Caco-2 (cell line): ENCODE measurements at regions not wholly inside any gene's neighbourhood (a gene's known extent, or its start where the extent isn't known, plus 50 kb on each side); places are given as distances from the start of the nearest gene placed in this dataset.

Source experiments
- BruUV-seq: library from RNA; stranded (reverse); fragments of 400-500 nt; replicated peaks from 2 replicates; lab custom pipeline; 2021; lab: Mats Ljungman, UMichigan
- CTCF ChIA-PET: fragments of 300-600 bp; sonication (Branson Sonifier 250); formaldehyde crosslinking; loops from one replicate; lab custom pipeline; 2022; ENCODE audit warnings: antibody characterized with exemption; lab: Charles Lee
- POLR2A ChIA-PET: fragments of 300-600 bp; sonication (Branson Sonifier 250); formaldehyde crosslinking; loops from one replicate; lab custom pipeline; 2022; ENCODE audit warnings: antibody characterized with exemption; lab: Charles Lee
- DNase-seq, 2 experiments: peaks; one replicate each; pipeline versions ENCODE4 v3.0.0 to v3.0.0-alpha.2; 2020 to 2022
- H3K27me3 ChIP-seq: replicated peaks from 2 replicates; pipeline ENCODE4 v1.6.0; 2011; ENCODE audit warnings: low read length; ENCODE audit not compliant: control insufficient read depth, insufficient read depth
- H3K36me3 ChIP-seq: 2 replicates; pipeline ENCODE4 v1.5.1; 2011; ENCODE audit warnings: low read length; ENCODE audit not compliant: control insufficient read depth, insufficient read depth
- H3K4me1 ChIP-seq: fragments of 250-450 bp; sonication (Bioruptor Pico); 2 replicates; pipeline ENCODE4 v1.5.1; 2020; ENCODE audit warnings: mild to moderate bottlenecking
- H3K4me3 ChIP-seq: 2 replicates; pipeline ENCODE4 v1.5.1; 2011; ENCODE audit warnings: low read depth, mild to moderate bottlenecking, control low read depth, low read length
- H3K9me3 ChIP-seq: fragments of 250-450 bp; sonication (Bioruptor Pico); 2 replicates; pipeline ENCODE4 v1.5.1; 2020; ENCODE audit warnings: mild to moderate bottlenecking, moderate library complexity
- H3K27ac Mint-ChIP-seq: one replicate; pipeline ENCODE4 v1.8.0; 2022; ENCODE audit warnings: mixed read lengths; ENCODE audit not compliant: unreplicated experiment
- H3K27me3 Mint-ChIP-seq: one replicate; pipeline ENCODE4 v1.8.0; 2022; ENCODE audit warnings: mixed read lengths; ENCODE audit not compliant: insufficient read depth, unreplicated experiment
- H3K36me3 Mint-ChIP-seq: one replicate; pipeline ENCODE4 v1.8.0; 2022; ENCODE audit warnings: mild to moderate bottlenecking, mixed read lengths; ENCODE audit not compliant: insufficient read depth, unreplicated experiment
- H3K4me1 Mint-ChIP-seq: one replicate; pipeline ENCODE4 v1.8.0; 2022; ENCODE audit warnings: low read depth, mixed read lengths; ENCODE audit not compliant: unreplicated experiment
- H3K4me3 Mint-ChIP-seq: one replicate; pipeline ENCODE4 v1.8.0; 2022; ENCODE audit warnings: mild to moderate bottlenecking, moderate library complexity, mixed read lengths; ENCODE audit not compliant: unreplicated experiment
- H3K9me3 Mint-ChIP-seq: one replicate; pipeline ENCODE4 v1.8.0; 2022; ENCODE audit warnings: mixed read lengths; ENCODE audit not compliant: unreplicated experiment
- intact Hi-C: fragments of 100-400 bp; cut with micrococcal nuclease; formaldehyde crosslinking; loops from one replicate; pipeline ENCODE4 v1.10.0; 2022; ENCODE audit not compliant: unreplicated experiment
- TF ChIP-seq, protein P1 (sequence below), 2 experiments: fragments of 200-600 bp in 1 of 2; IDR thresholded peaks; 1 replicate in 1 of 2; 2 replicates in 1 of 2; pipeline versions ENCODE4 v1.5.1 to v1.8.0; 2011 to 2022; ENCODE audit warnings: antibody characterized with exemption in 1 of 2, control low read depth in 1 of 2, inconsistent platforms in 1 of 2, low read depth in 1 of 2, low read length in 1 of 2, mild to moderate bottlenecking in 1 of 2, moderate library complexity in 1 of 2; ENCODE audit not compliant: insufficient read depth in 1 of 2, severe bottlenecking in 1 of 2, unreplicated experiment in 1 of 2

DNA sequence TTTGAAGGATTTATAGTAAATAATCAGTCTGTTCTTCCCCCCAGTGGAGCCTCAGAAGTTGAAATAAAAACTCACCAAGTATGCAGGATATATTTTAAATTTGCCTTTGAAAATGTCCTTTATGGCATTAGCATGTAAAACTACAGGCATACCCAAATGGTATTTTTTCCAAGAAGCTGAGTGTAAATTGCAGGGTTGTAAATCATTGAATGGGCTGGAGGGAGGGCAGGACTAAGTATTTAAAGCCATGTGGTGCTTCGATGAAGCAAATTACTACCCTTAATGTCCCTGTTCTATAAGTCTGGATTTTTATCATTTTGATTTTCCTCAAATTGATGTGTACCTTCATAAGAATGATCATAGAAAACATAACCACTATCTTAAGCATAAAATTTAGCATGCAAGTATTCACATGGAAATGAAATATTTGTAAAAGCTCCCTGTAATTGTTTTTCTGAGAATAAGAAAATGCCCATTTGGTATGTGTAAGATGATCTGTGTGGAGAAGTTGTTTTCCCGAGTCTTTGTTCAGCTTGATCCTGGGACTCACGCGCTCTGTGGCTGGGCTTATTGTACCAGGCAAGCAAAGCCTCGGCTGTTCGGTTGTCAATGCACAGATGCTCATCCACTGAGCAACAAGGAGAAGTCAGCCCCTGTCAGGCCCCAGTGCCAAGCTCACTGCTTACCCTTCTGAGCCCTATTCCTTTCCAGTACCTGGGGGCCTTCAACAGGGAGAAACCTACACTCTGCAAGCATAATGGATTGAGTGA lies 66.7 kb downstream of the CD164 start:
- CTCF ChIA-PET, result no interaction called here
- H3K9me3 Mint-ChIP-seq, result no peaks in the 10 kb centered on the region

DNA sequence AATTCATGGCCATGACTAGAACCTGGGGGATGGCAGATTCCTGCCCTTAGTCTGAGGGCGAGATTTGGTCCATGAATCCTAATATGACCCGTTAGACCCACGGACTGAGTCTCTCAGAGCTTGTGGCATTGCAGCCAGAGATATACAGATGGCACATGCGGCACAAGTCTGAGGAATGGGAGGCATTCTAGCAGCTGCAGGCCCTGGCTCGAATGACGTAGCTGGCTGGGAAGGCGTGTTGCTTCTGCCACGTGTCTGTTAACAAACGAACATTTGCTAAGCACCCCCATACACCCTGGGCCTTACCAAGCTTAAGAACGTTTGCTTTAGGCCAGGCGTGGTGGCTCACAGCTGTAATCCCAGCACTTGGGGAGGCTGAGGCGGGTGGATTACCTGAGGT lies 68.0 kb downstream of the CD164 start:
- POLR2A ChIA-PET, result no interaction called here
- intact Hi-C loops, result no loop called here
- TF ChIP-seq, protein P1, sequence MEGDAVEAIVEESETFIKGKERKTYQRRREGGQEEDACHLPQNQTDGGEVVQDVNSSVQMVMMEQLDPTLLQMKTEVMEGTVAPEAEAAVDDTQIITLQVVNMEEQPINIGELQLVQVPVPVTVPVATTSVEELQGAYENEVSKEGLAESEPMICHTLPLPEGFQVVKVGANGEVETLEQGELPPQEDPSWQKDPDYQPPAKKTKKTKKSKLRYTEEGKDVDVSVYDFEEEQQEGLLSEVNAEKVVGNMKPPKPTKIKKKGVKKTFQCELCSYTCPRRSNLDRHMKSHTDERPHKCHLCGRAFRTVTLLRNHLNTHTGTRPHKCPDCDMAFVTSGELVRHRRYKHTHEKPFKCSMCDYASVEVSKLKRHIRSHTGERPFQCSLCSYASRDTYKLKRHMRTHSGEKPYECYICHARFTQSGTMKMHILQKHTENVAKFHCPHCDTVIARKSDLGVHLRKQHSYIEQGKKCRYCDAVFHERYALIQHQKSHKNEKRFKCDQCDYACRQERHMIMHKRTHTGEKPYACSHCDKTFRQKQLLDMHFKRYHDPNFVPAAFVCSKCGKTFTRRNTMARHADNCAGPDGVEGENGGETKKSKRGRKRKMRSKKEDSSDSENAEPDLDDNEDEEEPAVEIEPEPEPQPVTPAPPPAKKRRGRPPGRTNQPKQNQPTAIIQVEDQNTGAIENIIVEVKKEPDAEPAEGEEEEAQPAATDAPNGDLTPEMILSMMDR (IDR thresholded peaks at IDR 0.05; ENCODE audit: insufficient read depth in 1 of 2, low read depth in 1 of 2, low read length in 1 of 2, severe bottlenecking in 1 of 2, unreplicated experiment in 1 of 2), result no peak
- H3K27me3 ChIP-seq, result no peaks in the 10 kb centered on the region
- no peaks in the 10 kb centered on the region for H3K9me3 ChIP-seq
- no peak overlapping the region for H3K4me3 Mint-ChIP-seq
- peaks cover 23% of the 10 kb centered on the region for H3K4me1 ChIP-seq
- no peaks in the 10 kb centered on the region for H3K36me3 Mint-ChIP-seq
- no peaks in the 10 kb centered on the region for H3K9me3 Mint-ChIP-seq
- no peaks in the 10 kb centered on the region for H3K27me3 Mint-ChIP-seq
- H3K4me3 ChIP-seq, result no peak overlapping the region
- DNase-seq, result no peak
- BruUV-seq, result no TSS peak
- H3K36me3 ChIP-seq, result no peaks in the 10 kb centered on the region
- H3K27ac Mint-ChIP-seq, result no peak overlapping the region
- peaks cover 14% of the 10 kb centered on the region for H3K4me1 Mint-ChIP-seq
- CTCF ChIA-PET, result no interaction called here

More for the DNA sequence above, 66.7 kb downstream of the CD164 start:
- intact Hi-C loops, result no loop called here
- Histone ChIP-seq H3K27me3 (no peaks in the 10 kb centered on the region), H3K4me1 (peaks cover 24% of the 10 kb centered on the region), H3K36me3 (no peaks in the 10 kb centered on the region), H3K9me3 (no peaks in the 10 kb centered on the region), H3K4me3 (no peak overlapping the region)
- Mint-ChIP-seq H3K4me1 (peaks cover 19% of the 10 kb centered on the region), H3K4me3 (no peak overlapping the region), H3K27me3 (no peaks in the 10 kb centered on the region), H3K36me3 (no peaks in the 10 kb centered on the region), H3K27ac (no peak overlapping the region)
- BruUV-seq, result no TSS peak
- TF ChIP-seq, protein P1 (IDR thresholded peaks at IDR 0.05; ENCODE audit: insufficient read depth in 1 of 2, low read depth in 1 of 2, low read length in 1 of 2, severe bottlenecking in 1 of 2, unreplicated experiment in 1 of 2), result no peak
- no peak for DNase-seq
- POLR2A ChIA-PET, result no interaction called here

DNA sequence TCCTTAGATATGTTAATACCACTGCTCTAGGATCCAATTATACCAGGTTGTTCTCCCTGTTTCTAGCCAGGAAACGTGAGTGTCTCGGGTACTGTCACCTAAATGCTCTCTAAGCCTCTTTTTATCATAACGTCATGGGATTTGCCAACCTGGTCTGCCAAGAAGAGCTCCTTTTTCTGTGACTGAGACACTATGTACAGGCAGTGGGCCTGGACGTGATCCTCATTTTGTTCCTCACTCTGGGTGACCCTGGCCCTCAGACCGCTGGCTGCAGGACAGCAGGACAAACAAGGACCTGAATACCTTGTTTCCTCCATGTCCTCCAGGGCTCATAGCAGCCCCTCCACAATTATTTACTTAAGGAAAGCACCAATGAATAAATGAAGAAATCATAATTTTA lies 69.1 kb downstream of the CD164 start:
- Mint-ChIP-seq H3K9me3 (no peaks in the 10 kb centered on the region), H3K27ac (no peak overlapping the region), H3K36me3 (no peaks in the 10 kb centered on the region), H3K27me3 (no peaks in the 10 kb centered on the region), H3K4me1 (peaks cover 4% of the 10 kb centered on the region), H3K4me3 (no peak overlapping the region)
- POLR2A ChIA-PET, result no interaction called here
- no peak for DNase-seq
- Histone ChIP-seq H3K4me3 (no peak overlapping the region), H3K4me1 (peaks cover 18% of the 10 kb centered on the region), H3K27me3 (no peaks in the 10 kb centered on the region), H3K36me3 (no peaks in the 10 kb centered on the region), H3K9me3 (no peaks in the 10 kb centered on the region)
- CTCF ChIA-PET, result no interaction called here
- TF ChIP-seq, protein P1 (IDR thresholded peaks at IDR 0.05; ENCODE audit: insufficient read depth in 1 of 2, low read depth in 1 of 2, low read length in 1 of 2, severe bottlenecking in 1 of 2, unreplicated experiment in 1 of 2), result no peak
- no TSS peak for BruUV-seq
- intact Hi-C loops, result no loop called here
